Spinal cord (tissue), 9 donors: ENCODE measurements at regions not wholly inside any gene's neighbourhood (a gene's known extent, or its start where the extent isn't known, plus 50 kb on each side); places are given as distances from the start of the nearest gene placed in this dataset.

Experiments used
- DNase-seq, 6 donors: peaks; one replicate each; pipeline versions ENCODE4 v3.0.0 to v3.0.0-alpha.2; 2013 to 2015; ENCODE audit warnings: low spot score in 6 of 6, low read depth in 4 of 6
- H3K27ac ChIP-seq: one replicate; pipeline ENCODE4 v1.5.1; 2013; ENCODE audit warnings: low read depth, low read length, control low read depth
- H3K27me3 ChIP-seq: one replicate; pipeline ENCODE4 v1.6.1; 2013; ENCODE audit warnings: low read length; ENCODE audit not compliant: control insufficient read depth, insufficient read depth
- H3K36me3 ChIP-seq: one replicate; pipeline ENCODE4 v1.6.1; 2013; ENCODE audit warnings: low read length; ENCODE audit not compliant: control insufficient read depth, insufficient read depth
- H3K4me1 ChIP-seq: one replicate; pipeline ENCODE4 v1.6.1; 2013; ENCODE audit warnings: low read length; ENCODE audit not compliant: control insufficient read depth, insufficient read depth
- H3K4me3 ChIP-seq: one replicate; pipeline ENCODE4 v1.5.1; 2013; ENCODE audit warnings: low read depth, low read length, control low read depth
- H3K9me3 ChIP-seq: one replicate; pipeline ENCODE4 v1.6.1; 2013; ENCODE audit warnings: low read length; ENCODE audit not compliant: control insufficient read depth, insufficient read depth
- WGBS: methylation state at CpG from one replicate; pipeline ENCODE4 v1.1.5; 2013; ENCODE audit warnings: missing lambda C conversion rate; ENCODE audit not compliant: insufficient coverage; 5-methylcytosine and 5-hydroxymethylcytosine counted together
- donor health status: healthy.

GRCh38 chr6:37766717-37767116, 52.8 kb upstream of the ZFAND3 start:
- Histone ChIP-seq H3K9me3 (no peaks in the 10 kb centered on the region), H3K27me3 (no peaks in the 10 kb centered on the region), H3K27ac (no peak overlapping the region), H3K4me3 (no peak overlapping the region), H3K36me3 (no peaks in the 10 kb centered on the region), H3K4me1 (peaks cover 4% of the 10 kb centered on the region)
- no peak for DNase-seq
- 80% methylated on average over 1 of the region's 1 CpG for WGBS

DNA sequence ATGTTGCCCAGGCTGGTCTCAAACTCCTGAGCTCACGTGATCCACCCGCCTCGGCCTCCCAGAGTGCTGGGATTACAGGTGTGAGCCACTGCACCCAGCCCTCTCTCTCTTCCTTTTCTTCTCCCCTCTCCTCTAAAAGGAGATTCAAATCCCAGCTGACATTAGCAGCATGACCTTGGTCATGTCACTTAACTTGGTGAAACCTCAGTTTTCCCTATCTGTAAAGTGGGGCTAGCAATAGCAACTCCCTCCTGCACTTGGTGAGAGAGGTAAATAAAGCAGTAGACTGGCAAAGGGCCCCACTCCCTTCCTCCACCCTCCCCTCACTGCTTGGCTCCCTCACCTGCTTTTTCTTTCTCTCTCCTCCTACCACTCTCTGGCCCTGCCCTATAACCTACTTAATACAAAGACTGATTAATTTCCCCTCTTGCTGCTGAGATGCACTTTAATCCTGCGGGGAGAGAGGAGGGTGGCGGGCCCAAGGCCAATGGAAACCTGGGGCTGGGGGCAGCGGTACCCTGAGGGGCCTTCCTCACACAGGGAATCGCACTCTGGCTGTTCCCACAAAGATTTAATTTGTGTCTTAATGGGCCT, 54.2 kb upstream of the ZFAND3 start:
- peaks cover 4% of the 10 kb centered on the region for H3K4me1 ChIP-seq
- 52% methylated on average over 6 of the region's 7 CpGs for WGBS

DNA sequence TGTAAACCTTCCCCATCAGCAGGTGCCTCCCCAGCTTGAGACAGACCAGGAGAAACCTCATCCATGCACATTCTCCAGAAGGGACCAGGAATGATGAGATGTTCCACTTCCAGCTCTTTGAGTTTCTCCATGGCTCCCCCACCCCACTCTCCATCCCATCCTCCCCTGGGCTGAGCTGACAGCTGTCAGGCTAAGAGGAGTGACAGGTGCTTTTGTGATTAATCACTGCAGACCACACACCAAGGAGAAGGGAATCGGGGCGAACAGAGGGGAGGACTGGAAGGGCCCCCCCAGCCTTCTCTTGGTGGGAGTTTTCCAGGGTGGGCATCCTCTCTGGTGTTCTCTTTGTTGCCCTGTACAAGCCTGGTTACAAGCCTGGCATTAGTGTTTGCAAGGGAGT, 56.1 kb upstream of the ZFAND3 start:
- Histone ChIP-seq H3K4me1 (peaks cover 4% of the 10 kb centered on the region), H3K9me3 (no peaks in the 10 kb centered on the region), H3K4me3 (no peak overlapping the region), H3K27ac (no peak overlapping the region), H3K36me3 (no peaks in the 10 kb centered on the region), H3K27me3 (no peaks in the 10 kb centered on the region)
- 37% methylated on average over 2 of the region's 2 CpGs for WGBS
- DNase-seq: no peak

More for the DNA sequence above, 54.2 kb upstream of the ZFAND3 start:
- H3K27me3 ChIP-seq: no peaks in the 10 kb centered on the region
- no peak overlapping the region for H3K27ac ChIP-seq
- H3K4me3 ChIP-seq: no peak overlapping the region
- DNase-seq: no peak
- no peaks in the 10 kb centered on the region for H3K36me3 ChIP-seq
- no peaks in the 10 kb centered on the region for H3K9me3 ChIP-seq

- no peak overlapping the region for H3K27ac ChIP-seq
- no peak overlapping the region for H3K4me3 ChIP-seq
- peaks cover 4% of the 10 kb centered on the region for H3K4me1 ChIP-seq
- H3K27me3 ChIP-seq: no peaks in the 10 kb centered on the region
- no peaks in the 10 kb centered on the region for H3K36me3 ChIP-seq
- WGBS: 58% methylated on average over 4 of the region's 4 CpGs
- peak in 1 of 6 donors; percentile 70 for DNase-seq
- no peaks in the 10 kb centered on the region for H3K9me3 ChIP-seq
Observed at GRCh38 chr6:37762806-37763205, 56.7 kb upstream of the ZFAND3 start.

DNA sequence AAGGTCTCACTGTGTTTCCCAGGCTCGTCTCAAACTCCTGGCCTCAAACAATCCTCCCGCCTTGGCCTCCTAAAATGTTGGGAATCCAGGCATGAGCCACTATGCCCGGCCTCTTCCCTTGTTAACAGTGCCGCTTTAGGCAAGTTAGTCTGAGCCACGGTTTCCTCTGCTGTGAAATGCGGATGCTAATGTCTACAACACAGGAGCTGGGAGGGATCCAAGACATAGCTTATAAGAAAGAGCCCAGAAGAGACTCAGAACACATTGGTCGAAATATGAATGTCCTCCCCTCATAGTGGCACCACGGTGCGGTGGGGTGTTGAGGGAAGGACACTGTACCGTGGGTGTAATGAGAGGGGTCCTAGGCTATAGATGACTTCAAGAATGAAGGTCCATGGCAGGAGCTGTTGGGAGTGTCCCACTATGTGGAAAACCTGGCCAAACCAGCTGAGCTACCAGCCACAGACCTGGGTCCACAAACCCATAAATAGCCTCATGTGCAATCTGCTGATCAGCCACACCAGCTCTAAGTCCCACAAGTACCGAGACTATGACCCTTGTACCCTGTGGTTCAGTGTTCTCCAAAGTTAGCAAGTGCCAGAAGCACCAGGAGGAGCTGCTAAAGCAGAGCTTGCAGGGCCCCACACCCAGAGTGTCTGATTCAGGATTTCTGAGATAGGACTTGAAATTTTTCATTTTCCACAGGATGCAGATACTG, 57.8 kb upstream of the ZFAND3 start:
- Histone ChIP-seq H3K36me3 (no peaks in the 10 kb centered on the region), H3K27me3 (no peaks in the 10 kb centered on the region), H3K27ac (no peak overlapping the region), H3K4me1 (peaks cover 4% of the 10 kb centered on the region), H3K9me3 (no peaks in the 10 kb centered on the region), H3K4me3 (no peak overlapping the region)
- DNase-seq: no peak
- 84% methylated on average over 6 of the region's 11 CpGs for WGBS

DNA sequence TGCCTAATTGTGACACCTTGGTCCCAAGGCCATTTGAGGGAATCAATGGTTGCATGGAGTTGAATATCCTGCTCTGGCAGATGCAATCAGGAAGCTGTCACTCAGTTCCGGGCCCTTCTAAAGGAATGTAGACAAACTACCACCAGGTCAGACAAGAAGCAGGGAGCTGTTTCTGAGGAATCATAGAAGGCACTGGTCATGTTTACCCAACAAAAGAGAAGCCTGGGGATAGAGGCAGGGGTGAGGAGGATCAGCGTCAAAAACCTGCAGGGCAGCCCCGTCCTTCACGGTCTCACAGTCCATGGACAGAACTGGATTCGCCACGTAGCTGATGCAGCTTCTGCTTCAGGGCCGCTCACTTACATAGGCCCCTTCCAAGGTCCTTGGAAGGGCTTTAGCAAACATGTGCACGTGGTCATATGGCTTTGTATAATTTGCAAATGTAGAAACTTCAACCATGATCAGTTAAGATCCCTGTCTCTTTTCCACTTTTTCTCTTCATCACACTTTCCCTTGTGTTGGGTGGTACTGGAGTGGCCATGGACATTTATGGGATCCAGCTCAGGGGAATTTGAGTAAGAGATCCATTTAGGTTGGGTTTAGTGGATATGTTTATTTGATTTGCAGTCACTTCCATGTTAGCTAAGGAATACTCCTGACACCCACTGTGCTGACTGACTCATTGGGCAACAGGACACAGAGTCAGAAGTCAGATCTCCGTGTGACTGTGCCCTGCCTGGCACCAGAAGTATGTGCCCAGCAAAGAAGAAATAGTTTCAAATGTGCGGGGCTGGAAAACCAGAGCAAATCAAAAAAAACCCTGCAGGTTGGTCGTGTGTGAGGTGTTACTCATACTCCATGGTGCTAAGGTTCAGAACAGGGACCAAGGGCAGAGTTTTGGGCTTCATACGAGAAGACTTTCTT, 60.0 kb upstream of the ZFAND3 start:
- DNase-seq: no peak
- 86% methylated on average over 10 of the region's 12 CpGs for WGBS

GRCh38 chr6:37758647-37759046, 60.9 kb upstream of the ZFAND3 start:
- Histone ChIP-seq H3K9me3 (no peaks in the 10 kb centered on the region), H3K4me3 (no peak overlapping the region), H3K27me3 (no peaks in the 10 kb centered on the region), H3K4me1 (no peaks in the 10 kb centered on the region), H3K36me3 (no peaks in the 10 kb centered on the region), H3K27ac (no peak overlapping the region)
- 79% methylated on average over 5 of the region's 5 CpGs for WGBS
- DNase-seq: no peak

More for the DNA sequence above, 60.0 kb upstream of the ZFAND3 start:
- no peaks in the 10 kb centered on the region for H3K36me3 ChIP-seq
- no peaks in the 10 kb centered on the region for H3K4me1 ChIP-seq
- no peak overlapping the region for H3K4me3 ChIP-seq
- H3K27ac ChIP-seq: no peak overlapping the region
- H3K27me3 ChIP-seq: no peaks in the 10 kb centered on the region
- no peaks in the 10 kb centered on the region for H3K9me3 ChIP-seq

DNA sequence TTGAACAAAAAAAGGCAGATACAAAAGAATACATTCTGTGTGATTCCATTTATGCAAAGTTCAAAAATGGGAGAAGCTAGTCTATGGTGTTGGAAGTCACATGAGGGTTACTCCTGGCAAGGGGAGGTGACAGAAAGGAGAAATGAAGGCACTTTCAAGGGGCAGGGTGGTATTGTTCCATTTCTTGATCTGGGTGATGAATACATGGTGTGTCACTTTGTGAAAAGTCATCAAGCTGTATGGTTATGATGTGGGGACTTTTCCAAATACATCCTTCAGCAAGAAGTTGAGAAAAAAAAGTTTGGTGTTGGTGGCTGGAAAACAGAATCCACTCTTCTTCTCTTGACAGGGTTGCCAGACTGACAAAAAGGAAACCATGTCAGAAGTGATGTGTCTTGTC, 60.6 kb upstream of the MDGA1 start:
- H3K27me3 ChIP-seq: no peaks in the 10 kb centered on the region
- no peaks in the 10 kb centered on the region for H3K36me3 ChIP-seq
- no peak for DNase-seq
- no peaks in the 10 kb centered on the region for H3K4me1 ChIP-seq
- no peak overlapping the region for H3K27ac ChIP-seq
- no peaks in the 10 kb centered on the region for H3K9me3 ChIP-seq
- H3K4me3 ChIP-seq: no peak overlapping the region

DNA sequence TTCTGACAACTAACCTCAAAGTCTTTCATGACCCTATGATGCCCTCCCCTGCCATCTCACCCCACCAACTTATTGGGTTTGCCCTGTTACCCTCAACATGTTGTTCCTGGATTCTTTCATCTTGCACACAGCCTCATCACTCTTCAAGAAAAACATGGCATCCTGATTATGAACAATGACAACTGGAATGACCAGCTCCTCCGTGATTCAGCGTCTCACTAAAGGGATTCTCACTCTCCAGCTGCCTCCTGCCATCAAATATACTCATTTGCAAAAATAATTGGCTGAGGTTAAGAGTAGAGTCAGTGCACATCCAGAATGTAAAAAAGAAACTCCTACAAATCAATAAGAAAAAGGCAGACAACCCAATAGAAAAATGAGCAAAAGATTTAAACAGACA, 59.7 kb upstream of the MDGA1 start:
- H3K36me3 ChIP-seq: no peaks in the 10 kb centered on the region
- DNase-seq: no peak
- no peaks in the 10 kb centered on the region for H3K9me3 ChIP-seq
- no peaks in the 10 kb centered on the region for H3K4me1 ChIP-seq
- no CpG with 5 or more reads among the region's 2 CpGs for WGBS
- no peaks in the 10 kb centered on the region for H3K27me3 ChIP-seq
- no peak overlapping the region for H3K4me3 ChIP-seq
- H3K27ac ChIP-seq: no peak overlapping the region
